RWPE2 (cell line): ENCODE measurements at regions not wholly inside any gene's neighbourhood (a gene's known extent, or its start where the extent isn't known, plus 50 kb on each side); places are given as distances from the start of the nearest gene placed in this dataset.
"Not testable (repeated sequence)": the region's sequence is repeated elsewhere in the genome, so short reads cannot be mapped to it uniquely, and the experiment has no call there.

ENCODE experiments used
- ATAC-seq: fragments of 200-7000 bp; cut with Tn5 transposase; 3 replicates; pipeline ENCODE4 v1.9.1; 2021; ENCODE audit warnings: low read depth
- DNase-seq: peaks from one replicate; pipeline ENCODE4 v3.0.0-alpha.2; 2020; ENCODE audit warnings: low spot score
- H3K27ac ChIP-seq: fragments of 450-650 bp; 2 replicates; pipeline ENCODE4 v1.5.1; 2017; ENCODE audit warnings: mild to moderate bottlenecking; ENCODE audit not compliant: poor library complexity, severe bottlenecking
- H3K27me3 ChIP-seq: fragments of 250-450 bp; sonication (Bioruptor Pico); 2 replicates; pipeline ENCODE4 v1.5.1; 2021; ENCODE audit warnings: mild to moderate bottlenecking, moderate library complexity; ENCODE audit not compliant: insufficient read depth, poor library complexity, severe bottlenecking
- H3K36me3 ChIP-seq: fragments of 250-450 bp; sonication (Bioruptor Pico); 2 replicates; pipeline ENCODE4 v1.5.1; 2020; ENCODE audit warnings: low read depth, mild to moderate bottlenecking, moderate library complexity
- H3K4me1 ChIP-seq: fragments of 250-450 bp; sonication (Bioruptor Pico); 2 replicates; pipeline ENCODE4 v1.5.1; 2021; ENCODE audit warnings: mild to moderate bottlenecking, moderate library complexity; ENCODE audit not compliant: insufficient read depth, poor library complexity, severe bottlenecking
- H3K4me3 ChIP-seq: fragments of 250-450 bp; sonication (Bioruptor Pico); 2 replicates; pipeline ENCODE4 v1.5.1; 2021; ENCODE audit warnings: mild to moderate bottlenecking, moderate library complexity; ENCODE audit not compliant: severe bottlenecking
- H3K9me3 ChIP-seq: fragments of 250-450 bp; sonication (Bioruptor Pico); 2 replicates; pipeline ENCODE4 v1.5.1; 2021; ENCODE audit warnings: mild to moderate bottlenecking, moderate library complexity; ENCODE audit not compliant: severe bottlenecking
- CTCF ChIP-seq: fragments of 450-650 bp; IDR thresholded peaks from one replicate; pipeline ENCODE4 v1.5.1; 2017; ENCODE audit warnings: mild to moderate bottlenecking, moderate library complexity; ENCODE audit not compliant: poor library complexity, severe bottlenecking

- DNase-seq, result no peak
- no peaks in the 10 kb centered on the region for H3K9me3 ChIP-seq
- H3K4me3 ChIP-seq, result no peak overlapping the region
- H3K27ac ChIP-seq, result no peak overlapping the region
- no peak for ATAC-seq
- no peaks in the 10 kb centered on the region for H3K4me1 ChIP-seq
- TF ChIP-seq CTCF, result no peak
- no peaks in the 10 kb centered on the region for H3K36me3 ChIP-seq
- no peaks in the 10 kb centered on the region for H3K27me3 ChIP-seq
These were observed 71.2 kb upstream of the PLCB4 start for GRCh38 chr20:8997701-8998117.

- H3K4me3 ChIP-seq, result no peak overlapping the region
- peaks cover 11% of the 10 kb centered on the region for H3K4me1 ChIP-seq
- no peaks in the 10 kb centered on the region for H3K36me3 ChIP-seq
- H3K9me3 ChIP-seq, result no peaks in the 10 kb centered on the region
- TF ChIP-seq CTCF, result no peak
- H3K27ac ChIP-seq, result no peak overlapping the region
- no peak for ATAC-seq
- no peak for DNase-seq
- H3K27me3 ChIP-seq, result no peaks in the 10 kb centered on the region
These were observed 57.8 kb upstream of the PLCB4 start for GRCh38 chr20:9011121-9011520.

GRCh38 chr20:9015232-9015983 is 53.5 kb upstream of the PLCB4 start:
- H3K36me3 ChIP-seq, DNase-seq, H3K4me3 ChIP-seq, H3K9me3 ChIP-seq, H3K27me3 ChIP-seq: not testable (repeated sequence)
- Histone ChIP-seq H3K4me1 (peaks cover 19% of the 10 kb centered on the region), H3K27ac (peak overlapping the region; percentile 98)
- ATAC-seq, result peak; percentile 80

GRCh38 chr20:9015984-9016324 is 52.9 kb upstream of the PLCB4 start:
- Histone ChIP-seq H3K4me3 (no peak overlapping the region), H3K4me1 (peaks cover 19% of the 10 kb centered on the region), H3K9me3 (no peaks in the 10 kb centered on the region), H3K27me3 (no peaks in the 10 kb centered on the region), H3K36me3 (no peaks in the 10 kb centered on the region), H3K27ac (peak overlapping the region; percentile 98)
- TF ChIP-seq CTCF, result no peak
- DNase-seq (no peak), ATAC-seq (peak; percentile 94)

GRCh38 chr20:9018346-9018745 is 50.5 kb upstream of the PLCB4 start:
- no peak for ATAC-seq
- no peak for TF ChIP-seq CTCF

More at GRCh38 chr20:9018346-9018745, 50.5 kb upstream of the PLCB4 start:
- no peak for DNase-seq
- no peaks in the 10 kb centered on the region for H3K9me3 ChIP-seq
- H3K4me1 ChIP-seq, result peaks cover 26% of the 10 kb centered on the region
- no peaks in the 10 kb centered on the region for H3K36me3 ChIP-seq
- H3K27me3 ChIP-seq, result no peaks in the 10 kb centered on the region
- no peak overlapping the region for H3K4me3 ChIP-seq
- peak overlapping the region; percentile 98 for H3K27ac ChIP-seq
